Kidney (tissue), 13 donors: ENCODE measurements at regions not wholly inside any gene's neighbourhood (a gene's known extent, or its start where the extent isn't known, plus 50 kb on each side); places are given as distances from the start of the nearest gene placed in this dataset.

Experiments
- DNase-seq, 5 donors: peaks; one replicate each; pipeline ENCODE4 v3.0.0-alpha.2; 2013 to 2020
- FAIRE-seq: peaks from 2 replicates; lab custom pipeline; 2012; peaks lifted over from hg19 to GRCh38; lab: Jason Lieb, UNC
- H3K27ac ChIP-seq, 2 donors: one replicate each; pipeline ENCODE4 v1.7.0; 2013; ENCODE audit warnings: low read depth in 2 of 2, low read length in 2 of 2, inconsistent platforms in 1 of 2
- H3K27me3 ChIP-seq: one replicate; pipeline ENCODE4 v1.7.1; 2013; ENCODE audit warnings: low read length, inconsistent platforms; ENCODE audit not compliant: control insufficient read depth, insufficient read depth
- H3K36me3 ChIP-seq, 3 donors: one replicate each; pipeline versions ENCODE4 v1.7.0 to v1.7.1; 2013; ENCODE audit warnings: low read length in 3 of 3, control low read depth in 1 of 3, inconsistent platforms in 1 of 3; ENCODE audit not compliant: insufficient read depth in 3 of 3, control insufficient read depth in 2 of 3
- H3K4me1 ChIP-seq, 3 donors: one replicate each; pipeline versions ENCODE4 v1.7.0 to v1.7.1; 2013; ENCODE audit warnings: low read length in 3 of 3, inconsistent platforms in 1 of 3, low read depth in 1 of 3; ENCODE audit not compliant: control insufficient read depth in 2 of 3, insufficient read depth in 2 of 3
- H3K4me3 ChIP-seq, 3 donors: one replicate each; pipeline versions ENCODE4 v1.7.0 to v1.8.1; 2013; ENCODE audit warnings: low read length in 3 of 3, control low read depth in 1 of 3, inconsistent platforms in 1 of 3
- H3K9ac ChIP-seq, 3 donors: one replicate each; pipeline versions ENCODE4 v1.7.0 to v1.7.1; 2013; ENCODE audit warnings: low read length in 3 of 3, control low read depth in 1 of 3, inconsistent platforms in 1 of 3
- H3K9me3 ChIP-seq, 3 donors: one replicate each; pipeline versions ENCODE4 v1.7.0 to v1.7.1; 2013; ENCODE audit warnings: low read length in 3 of 3, control low read depth in 1 of 3, inconsistent platforms in 1 of 3; ENCODE audit not compliant: control insufficient read depth in 2 of 3, insufficient read depth in 1 of 3
- intact Hi-C: fragments of 100-400 bp; cut with DNase I; formaldehyde crosslinking; loops from one replicate; pipeline ENCODE4 v1.11.1; 2022
- TF ChIP-seq, protein P1 (sequence below): IDR thresholded peaks from 3 replicates; pipeline ENCODE4 v1.5.1; 2012; ENCODE audit warnings: mild to moderate bottlenecking, moderate library complexity, borderline replicate concordance; ENCODE audit not compliant: insufficient read depth; ENCODE audit errors: extremely low read depth
- donor health status: control.
- donor health status: control.
- donor health status: control.
- donor health status: control.
- donor health status: control.
- donor health status: DM: yes; HTN: yes; CAD: no.
- donor health status: Normal renal cell carcinoma (clear cell type).

DNA sequence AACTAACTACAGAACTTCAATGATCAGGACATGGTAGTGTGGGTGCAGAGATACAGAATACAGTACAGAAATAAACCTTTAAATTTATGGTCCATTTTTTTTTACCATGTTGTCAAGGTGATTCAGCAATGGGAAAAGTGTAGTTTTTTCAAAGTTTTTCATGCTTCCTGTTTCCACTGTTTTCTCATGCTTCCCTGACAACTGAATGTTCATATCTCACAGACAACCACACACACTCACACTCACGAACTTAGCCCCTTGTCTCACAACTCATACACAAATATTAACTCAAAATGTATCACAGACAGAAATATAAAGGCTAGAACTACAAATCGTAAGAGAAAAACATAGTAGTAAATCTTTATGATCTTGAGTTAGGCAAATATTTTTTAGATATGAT lies 232.6 kb upstream of the CDYL start:
- no peak overlapping the region for H3K9ac ChIP-seq
- H3K36me3 ChIP-seq: no peaks in the 10 kb centered on the region
- H3K4me1 ChIP-seq: no peaks in the 10 kb centered on the region
- no peak overlapping the region for H3K4me3 ChIP-seq
- FAIRE-seq: no peak
- intact Hi-C loops: no loop called here
- no peak overlapping the region for H3K27ac ChIP-seq
- no peaks in the 10 kb centered on the region for H3K27me3 ChIP-seq
- peaks cover 0 to 2% (median 0%) of the 10 kb centered on the region in 3 donors for H3K9me3 ChIP-seq
- TF ChIP-seq, protein P1, sequence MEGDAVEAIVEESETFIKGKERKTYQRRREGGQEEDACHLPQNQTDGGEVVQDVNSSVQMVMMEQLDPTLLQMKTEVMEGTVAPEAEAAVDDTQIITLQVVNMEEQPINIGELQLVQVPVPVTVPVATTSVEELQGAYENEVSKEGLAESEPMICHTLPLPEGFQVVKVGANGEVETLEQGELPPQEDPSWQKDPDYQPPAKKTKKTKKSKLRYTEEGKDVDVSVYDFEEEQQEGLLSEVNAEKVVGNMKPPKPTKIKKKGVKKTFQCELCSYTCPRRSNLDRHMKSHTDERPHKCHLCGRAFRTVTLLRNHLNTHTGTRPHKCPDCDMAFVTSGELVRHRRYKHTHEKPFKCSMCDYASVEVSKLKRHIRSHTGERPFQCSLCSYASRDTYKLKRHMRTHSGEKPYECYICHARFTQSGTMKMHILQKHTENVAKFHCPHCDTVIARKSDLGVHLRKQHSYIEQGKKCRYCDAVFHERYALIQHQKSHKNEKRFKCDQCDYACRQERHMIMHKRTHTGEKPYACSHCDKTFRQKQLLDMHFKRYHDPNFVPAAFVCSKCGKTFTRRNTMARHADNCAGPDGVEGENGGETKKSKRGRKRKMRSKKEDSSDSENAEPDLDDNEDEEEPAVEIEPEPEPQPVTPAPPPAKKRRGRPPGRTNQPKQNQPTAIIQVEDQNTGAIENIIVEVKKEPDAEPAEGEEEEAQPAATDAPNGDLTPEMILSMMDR: no peak
- DNase-seq: no peak

DNA sequence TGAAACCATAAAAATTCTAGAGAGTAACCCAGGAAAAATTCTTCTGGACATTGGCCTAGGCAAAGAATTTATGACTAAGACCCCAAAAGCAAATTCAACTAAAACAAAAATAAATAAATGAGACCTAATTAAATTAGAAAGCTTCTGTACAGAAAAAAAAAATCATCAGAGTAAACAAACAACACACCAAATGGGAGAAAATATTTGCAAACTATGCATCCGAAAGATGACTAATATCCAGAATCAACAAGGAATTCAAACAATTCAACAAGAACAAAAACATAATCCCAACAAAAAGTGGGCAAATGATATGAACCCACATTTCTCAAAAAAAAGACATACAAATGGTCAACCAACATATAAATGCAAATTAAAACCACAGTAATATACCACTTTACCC lies 242.6 kb upstream of the CDYL start:
- no peak for FAIRE-seq
- intact Hi-C loops: no loop called here
- H3K9ac ChIP-seq: no peak overlapping the region

DNA sequence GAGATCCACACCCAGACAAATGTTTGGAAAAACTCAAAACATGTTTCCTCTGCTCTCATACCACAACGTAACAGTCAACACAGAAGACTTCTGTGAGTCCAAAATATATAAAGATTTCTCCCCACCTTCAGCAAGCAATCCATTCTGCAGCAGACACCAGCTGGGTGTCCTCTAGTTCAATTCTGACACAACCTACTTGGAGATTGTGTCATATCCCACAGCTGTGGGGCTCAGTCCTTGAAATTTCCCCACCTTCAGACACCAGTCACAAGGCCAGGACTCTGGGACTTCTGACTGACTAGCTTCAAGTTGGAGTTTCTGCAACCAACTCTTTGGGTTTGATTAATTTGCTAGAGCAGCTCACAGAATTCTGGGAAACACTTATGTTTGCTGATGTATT lies 244.8 kb upstream of the CDYL start:
- no peak overlapping the region for H3K9ac ChIP-seq
- FAIRE-seq: no peak
- no peaks in the 10 kb centered on the region for H3K9me3 ChIP-seq
- no peaks in the 10 kb centered on the region for H3K36me3 ChIP-seq
- no peaks in the 10 kb centered on the region for H3K27me3 ChIP-seq
- DNase-seq: no peak
- no peak overlapping the region for H3K4me3 ChIP-seq
- no peaks in the 10 kb centered on the region for H3K4me1 ChIP-seq
- intact Hi-C loops: no loop called here
- TF ChIP-seq, protein P1: no peak
- H3K27ac ChIP-seq: no peak overlapping the region

More for the DNA sequence above, 242.6 kb upstream of the CDYL start:
- TF ChIP-seq, protein P1: no peak
- Histone ChIP-seq H3K4me1 (no peaks in the 10 kb centered on the region), H3K27ac (no peak overlapping the region), H3K9me3 (no peaks in the 10 kb centered on the region), H3K27me3 (no peaks in the 10 kb centered on the region), H3K4me3 (no peak overlapping the region), H3K36me3 (no peaks in the 10 kb centered on the region)
- no peak for DNase-seq

DNA sequence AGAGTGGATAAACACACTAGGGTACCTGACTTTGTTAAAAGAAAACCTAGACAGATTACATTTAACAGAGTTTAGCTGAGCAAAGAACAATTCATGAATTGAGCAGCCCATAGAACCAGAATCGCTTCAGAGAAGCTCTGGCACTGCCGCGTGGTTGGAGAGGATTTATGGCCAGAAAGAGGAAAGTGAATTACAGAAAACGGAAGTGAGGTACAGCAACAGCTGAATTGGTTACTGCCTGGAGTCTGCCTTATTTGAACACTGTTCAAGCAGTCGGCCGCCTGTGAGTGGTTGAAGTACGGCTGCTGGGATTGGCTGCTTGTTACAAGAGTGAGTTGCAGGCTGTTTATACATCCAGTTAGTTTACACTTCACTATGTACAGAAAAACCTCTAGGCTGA lies 253.8 kb upstream of the CDYL start:
- DNase-seq (no peak), FAIRE-seq (no peak)
- TF ChIP-seq, protein P1: no peak
- Histone ChIP-seq H3K9ac (no peak overlapping the region), H3K9me3 (no peaks in the 10 kb centered on the region), H3K27me3 (no peaks in the 10 kb centered on the region), H3K27ac (no peak overlapping the region), H3K4me3 (no peak overlapping the region), H3K36me3 (no peaks in the 10 kb centered on the region), H3K4me1 (no peaks in the 10 kb centered on the region)
- intact Hi-C loops: no loop called here
